OCI-LY3 (cell line): ENCODE measurements at regions not wholly inside any gene's neighbourhood (a gene's known extent, or its start where the extent isn't known, plus 50 kb on each side); places are given as distances from the start of the nearest gene placed in this dataset.

ENCODE experiments used
- EZH2phosphoT487 ChIP-seq: fragments of 200-600 bp; shearing (Covaris generic); IDR thresholded peaks from 2 replicates; pipeline ENCODE4 v1.6.1; 2018; ENCODE audit warnings: antibody characterized with exemption, mixed run types, low read depth
- TF ChIP-seq, protein P1 (sequence below): fragments of 200-600, 300-600 bp; sonication (generic); IDR thresholded peaks from 2 replicates; pipeline ENCODE4 v1.5.1; 2014; ENCODE audit warnings: antibody characterized with exemption, low read length, low read depth

DNA sequence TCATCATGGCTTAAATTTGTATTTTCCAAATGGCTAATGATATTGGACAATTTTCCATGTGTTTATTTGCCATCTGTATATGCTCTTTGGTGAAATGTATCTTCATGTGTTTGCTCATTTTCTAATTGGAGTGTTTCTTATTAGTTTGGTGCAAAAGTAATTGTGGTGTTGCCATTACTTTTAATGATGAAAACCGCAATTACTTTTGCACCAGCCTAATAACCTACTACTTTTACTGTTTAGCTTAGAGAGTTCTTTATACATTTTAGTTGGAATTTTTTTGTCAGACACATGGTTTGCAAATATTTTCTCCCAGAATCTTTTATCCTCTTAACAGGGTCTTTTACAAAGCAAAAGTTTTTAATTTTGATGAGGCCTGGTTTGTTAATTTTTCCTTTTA is 141.0 kb upstream of the AGTR1 start:
- TF ChIP-seq, protein P1, sequence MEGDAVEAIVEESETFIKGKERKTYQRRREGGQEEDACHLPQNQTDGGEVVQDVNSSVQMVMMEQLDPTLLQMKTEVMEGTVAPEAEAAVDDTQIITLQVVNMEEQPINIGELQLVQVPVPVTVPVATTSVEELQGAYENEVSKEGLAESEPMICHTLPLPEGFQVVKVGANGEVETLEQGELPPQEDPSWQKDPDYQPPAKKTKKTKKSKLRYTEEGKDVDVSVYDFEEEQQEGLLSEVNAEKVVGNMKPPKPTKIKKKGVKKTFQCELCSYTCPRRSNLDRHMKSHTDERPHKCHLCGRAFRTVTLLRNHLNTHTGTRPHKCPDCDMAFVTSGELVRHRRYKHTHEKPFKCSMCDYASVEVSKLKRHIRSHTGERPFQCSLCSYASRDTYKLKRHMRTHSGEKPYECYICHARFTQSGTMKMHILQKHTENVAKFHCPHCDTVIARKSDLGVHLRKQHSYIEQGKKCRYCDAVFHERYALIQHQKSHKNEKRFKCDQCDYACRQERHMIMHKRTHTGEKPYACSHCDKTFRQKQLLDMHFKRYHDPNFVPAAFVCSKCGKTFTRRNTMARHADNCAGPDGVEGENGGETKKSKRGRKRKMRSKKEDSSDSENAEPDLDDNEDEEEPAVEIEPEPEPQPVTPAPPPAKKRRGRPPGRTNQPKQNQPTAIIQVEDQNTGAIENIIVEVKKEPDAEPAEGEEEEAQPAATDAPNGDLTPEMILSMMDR: no peak
- no peak for TF ChIP-seq EZH2phosphoT487
